H9 (cell line): ENCODE measurements at regions not wholly inside any gene's neighbourhood (a gene's known extent, or its start where the extent isn't known, plus 50 kb on each side); places are given as distances from the start of the nearest gene placed in this dataset.

ENCODE experiments used
- DNase-seq: peaks from one replicate; pipeline ENCODE4 v3.0.0-alpha.2; 2017
- H2AFZ ChIP-seq: one replicate; pipeline ENCODE4 v1.6.1; 2013; ENCODE audit warnings: mild to moderate bottlenecking, low read length, control low read depth, moderate library complexity
- H2AK5ac ChIP-seq: 2 replicates; pipeline ENCODE4 v1.6.1; 2013; ENCODE audit warnings: low read length, control low read depth, mixed read lengths; ENCODE audit not compliant: insufficient read length
- H2BK120ac ChIP-seq: one replicate; pipeline ENCODE4 v1.6.1; 2013; ENCODE audit warnings: low read depth, mild to moderate bottlenecking, low read length, control low read depth, inconsistent platforms; ENCODE audit not compliant: poor library complexity, severe bottlenecking
- H2BK12ac ChIP-seq: 2 replicates; pipeline ENCODE4 v1.6.1; 2013; ENCODE audit warnings: low read length, control low read depth, mixed read lengths, low read depth; ENCODE audit not compliant: insufficient read length
- H2BK15ac ChIP-seq: 2 replicates; pipeline ENCODE4 v1.6.1; 2013; ENCODE audit warnings: low read depth, low read length, control low read depth
- H2BK20ac ChIP-seq: one replicate; pipeline ENCODE4 v1.6.1; 2013; ENCODE audit warnings: low read depth, mild to moderate bottlenecking, low read length, control low read depth, inconsistent platforms; ENCODE audit not compliant: poor library complexity, severe bottlenecking
- H2BK5ac ChIP-seq: 2 replicates; pipeline ENCODE4 v1.6.1; 2013; ENCODE audit warnings: low read length, control low read depth, mixed read lengths; ENCODE audit not compliant: insufficient read length
- H3K14ac ChIP-seq: 2 replicates; pipeline ENCODE4 v1.6.1; 2013; ENCODE audit warnings: low read length, control low read depth; ENCODE audit not compliant: insufficient read depth
- H3K18ac ChIP-seq: 2 replicates; pipeline ENCODE4 v1.6.1; 2013; ENCODE audit warnings: low read depth, mild to moderate bottlenecking, mixed read lengths, low read length, control low read depth; ENCODE audit not compliant: insufficient read length
- H3K23ac ChIP-seq: 2 replicates; pipeline ENCODE4 v1.6.1; 2013; ENCODE audit warnings: low read length, control low read depth, mixed read lengths, low read depth; ENCODE audit not compliant: insufficient read length
- H3K23me2 ChIP-seq: 2 replicates; pipeline ENCODE4 v1.6.1; 2013; ENCODE audit warnings: low read depth, mild to moderate bottlenecking, mixed read lengths, low read length, control low read depth; ENCODE audit not compliant: insufficient read length, poor library complexity, severe bottlenecking
- H3K27ac ChIP-seq: 2 replicates; pipeline ENCODE4 v1.5.1; 2013; ENCODE audit warnings: low read length, control low read depth, mixed read lengths, low read depth; ENCODE audit not compliant: insufficient read length
- H3K27me3 ChIP-seq: 2 replicates; pipeline ENCODE4 v1.6.1; 2013; ENCODE audit warnings: low read length, control low read depth, inconsistent platforms; ENCODE audit not compliant: insufficient read depth
- H3K4ac ChIP-seq: 2 replicates; pipeline ENCODE4 v1.6.1; 2013; ENCODE audit warnings: low read depth, mild to moderate bottlenecking, control low read depth, inconsistent platforms, low read length, moderate library complexity
- H3K4me1 ChIP-seq: 2 replicates; pipeline ENCODE4 v1.6.1; 2013; ENCODE audit warnings: low read length, control low read depth, inconsistent platforms; ENCODE audit not compliant: insufficient read depth
- H3K4me2 ChIP-seq: 2 replicates; pipeline ENCODE4 v1.6.1; 2013; ENCODE audit warnings: low read length, control low read depth, mixed read lengths; ENCODE audit not compliant: insufficient read length, insufficient read depth
- H3K56ac ChIP-seq: 2 replicates; pipeline ENCODE4 v1.6.1; 2013; ENCODE audit warnings: low read depth, mild to moderate bottlenecking, mixed read lengths, low read length, control low read depth; ENCODE audit not compliant: insufficient read length
- H3K79me1 ChIP-seq: 2 replicates; pipeline ENCODE4 v1.6.1; 2013; ENCODE audit warnings: low read depth, mild to moderate bottlenecking, moderate library complexity, low read length, control low read depth, inconsistent platforms; ENCODE audit not compliant: insufficient read depth, poor library complexity, severe bottlenecking
- H3K79me2 ChIP-seq: 2 replicates; pipeline ENCODE4 v1.6.1; 2013; ENCODE audit warnings: low read length, control low read depth, inconsistent platforms; ENCODE audit not compliant: insufficient read depth
- H3K9ac ChIP-seq: 2 replicates; pipeline ENCODE4 v1.6.1; 2013; ENCODE audit warnings: low read length, control low read depth, mixed read lengths; ENCODE audit not compliant: insufficient read length; ENCODE audit errors: extremely low read depth
- H3K9me3 ChIP-seq: one replicate; pipeline ENCODE4 v1.6.1; 2013; ENCODE audit warnings: low read depth, low read length, inconsistent platforms; ENCODE audit not compliant: control insufficient read depth
- H3T11ph ChIP-seq: one replicate; pipeline ENCODE4 v1.6.1; 2013; ENCODE audit warnings: mild to moderate bottlenecking, low read length, control low read depth, inconsistent platforms
- H4K20me1 ChIP-seq: one replicate; pipeline ENCODE4 v1.6.1; 2013; ENCODE audit not compliant: control insufficient read depth, insufficient read length, insufficient read depth
- H4K5ac ChIP-seq: 2 replicates; pipeline ENCODE4 v1.6.1; 2013; ENCODE audit warnings: low read depth, mild to moderate bottlenecking, mixed read lengths, low read length, control low read depth; ENCODE audit not compliant: insufficient read length
- H4K8ac ChIP-seq: replicated peaks from 2 replicates; pipeline ENCODE4 v1.6.1; 2013; ENCODE audit warnings: low read length, control low read depth, mixed read lengths, low read depth; ENCODE audit not compliant: insufficient read length
- H4K91ac ChIP-seq: 2 replicates; pipeline ENCODE4 v1.6.1; 2013; ENCODE audit warnings: low read depth, mild to moderate bottlenecking, moderate library complexity, mixed read lengths, low read length, control low read depth; ENCODE audit not compliant: insufficient read length
- H3K27ac Mint-ChIP-seq, 3 experiments: 2 replicates in 2 of 3; 3 replicates in 1 of 3; pipeline ENCODE4 v1.8.0; 2020 to 2021; ENCODE audit warnings: mixed read lengths in 3 of 3, mild to moderate bottlenecking in 1 of 3, moderate library complexity in 1 of 3
- H3K27me3 Mint-ChIP-seq: 2 replicates; pipeline ENCODE4 v1.8.0; 2021; ENCODE audit warnings: low read depth, mild to moderate bottlenecking, moderate library complexity, mixed read lengths
- H3K36me3 Mint-ChIP-seq, 3 experiments: 2 replicates in 2 of 3; 3 replicates in 1 of 3; pipeline ENCODE4 v1.8.0; 2020 to 2021; ENCODE audit warnings: low read depth in 3 of 3, mixed read lengths in 3 of 3; ENCODE audit not compliant: insufficient read depth in 1 of 3
- H3K4me1 Mint-ChIP-seq, 2 experiments: 2 replicates each; pipeline ENCODE4 v1.8.0; 2020; ENCODE audit warnings: mixed read lengths in 2 of 2
- H3K4me3 Mint-ChIP-seq, 2 experiments: 2 replicates in 1 of 2; 3 replicates in 1 of 2; pipeline ENCODE4 v1.8.0; 2020 to 2021; ENCODE audit warnings: mild to moderate bottlenecking in 2 of 2, mixed read lengths in 2 of 2, moderate library complexity in 1 of 2
- H3K9me3 Mint-ChIP-seq, 2 experiments: 2 replicates in 1 of 2; 3 replicates in 1 of 2; pipeline ENCODE4 v1.8.0; 2020; ENCODE audit warnings: mild to moderate bottlenecking in 2 of 2, mixed read lengths in 2 of 2, moderate library complexity in 1 of 2
- CTCF ChIP-seq: fragments of 200-600 bp; sonication (generic); conservative IDR thresholded peaks from 3 replicates; pipeline ENCODE4 v1.8.0; 2021; ENCODE audit warnings: antibody characterized with exemption, mild to moderate bottlenecking
- WGBS: extraction: QIAGEN DNeasy Blood & Tissue Kit; methylation state at CpG from one replicate; pipeline ENCODE4 v1.1.7; 2013; ENCODE audit warnings: missing lambda C conversion rate, low lambda C conversion rate, mixed read lengths; ENCODE audit not compliant: insufficient read length; ENCODE audit errors: extremely low coverage; 5-methylcytosine and 5-hydroxymethylcytosine counted together

- no peaks in the 10 kb centered on the region for H3K23me2 ChIP-seq
- no peak overlapping the region for H3K4me2 ChIP-seq
- no peak overlapping the region for H2AFZ ChIP-seq
- no peaks in the 10 kb centered on the region for H3K27me3 Mint-ChIP-seq
- no peak overlapping the region for H3K14ac ChIP-seq
- no peak overlapping the region for H2BK20ac ChIP-seq
- DNase-seq, result no peak
- no peak overlapping the region for H3K9ac ChIP-seq
- H3K9me3 ChIP-seq, result no peaks in the 10 kb centered on the region
- H3K4me3 Mint-ChIP-seq, result no peak overlapping the region
- H2BK12ac ChIP-seq, result no peak overlapping the region
- H3K23ac ChIP-seq, result no peak overlapping the region
- H3K18ac ChIP-seq, result no peak overlapping the region
- no peak for TF ChIP-seq CTCF
- no peaks in the 10 kb centered on the region for H4K20me1 ChIP-seq
- no peak overlapping the region for H3T11ph ChIP-seq
- no peak overlapping the region for H4K91ac ChIP-seq
- H3K79me2 ChIP-seq, result no peaks in the 10 kb centered on the region
- no peak overlapping the region; a peak in 1 of 7 replicates for H3K27ac Mint-ChIP-seq
- H3K56ac ChIP-seq, result no peak overlapping the region
- H3K4ac ChIP-seq, result no peak overlapping the region
- H4K8ac ChIP-seq, result no peak overlapping the region
- H2BK15ac ChIP-seq, result no peak overlapping the region
- no peak overlapping the region for H2AK5ac ChIP-seq
- H3K4me1 Mint-ChIP-seq, result no peaks in the 10 kb centered on the region
- no peaks in the 10 kb centered on the region for H3K9me3 Mint-ChIP-seq
- H3K27me3 ChIP-seq, result no peaks in the 10 kb centered on the region
- no peak overlapping the region for H4K5ac ChIP-seq
- no peaks in the 10 kb centered on the region for H3K4me1 ChIP-seq
- no peak overlapping the region for H3K27ac ChIP-seq
- H3K79me1 ChIP-seq, result no peaks in the 10 kb centered on the region
- H2BK5ac ChIP-seq, result no peak overlapping the region
- H3K36me3 Mint-ChIP-seq, result no peaks in the 10 kb centered on the region; a peak in 1 of 7 replicates
- no CpG with 5 or more reads among the region's 5 CpGs for WGBS
- H2BK120ac ChIP-seq, result no peak overlapping the region
Measured at GRCh38 chr9:73548201-73548600, 396.5 kb downstream of the ANXA1 start.
